ENCODE measurements at regions not wholly inside any gene's neighbourhood (a gene's known extent, or its start where the extent isn't known, plus 50 kb on each side); places are given as distances from the start of the nearest gene placed in this dataset.
"Not testable (repeated sequence)": the region's sequence is repeated elsewhere in the genome, so short reads cannot be mapped to it uniquely, and the experiment has no call there.

GRCh38 chr4:184277769-184278168 is 60.1 kb upstream of the ENPP6 start:
- Histone ChIP-seq H3K9me3 (ENCODE audit: control insufficient read depth in 2 of 2, insufficient read depth in 1 of 2, low read length in 1 of 2) (peaks cover 0 to 11% of the 10 kb centered on the region in 2 donors), H3K4me1 (ENCODE audit: control insufficient read depth in 2 of 2, insufficient read depth in 2 of 2, low read length in 2 of 2) (peaks cover 0 to 30% of the 10 kb centered on the region in 2 donors)
- not testable (repeated sequence) for H3K27ac ChIP-seq (ENCODE audit: low read depth in 1 of 2, low read length in 1 of 2); DNase-seq (ENCODE audit: low read depth in 6 of 9, low spot score in 9 of 9); H3K36me3 ChIP-seq (ENCODE audit: control insufficient read depth in 2 of 2, insufficient read depth in 2 of 2, low read length in 1 of 2); H3K4me3 ChIP-seq (ENCODE audit: low read length in 2 of 2); H3K27me3 ChIP-seq (ENCODE audit: control insufficient read depth in 2 of 2, insufficient read depth in 1 of 2, low read length in 1 of 2)

GRCh38 chr4:184277010-184277409 is 59.3 kb upstream of the ENPP6 start:
- H3K27me3 ChIP-seq (ENCODE audit: control insufficient read depth in 2 of 2, insufficient read depth in 1 of 2, low read length in 1 of 2); H3K4me3 ChIP-seq (ENCODE audit: low read length in 2 of 2); H3K27ac ChIP-seq (ENCODE audit: low read depth in 1 of 2, low read length in 1 of 2); DNase-seq (ENCODE audit: low read depth in 6 of 9, low spot score in 9 of 9); H3K36me3 ChIP-seq (ENCODE audit: control insufficient read depth in 2 of 2, insufficient read depth in 2 of 2, low read length in 1 of 2): not testable (repeated sequence)
- Histone ChIP-seq H3K9me3 (ENCODE audit: control insufficient read depth in 2 of 2, insufficient read depth in 1 of 2, low read length in 1 of 2) (peaks cover 0 to 11% of the 10 kb centered on the region in 2 donors), H3K4me1 (ENCODE audit: control insufficient read depth in 2 of 2, insufficient read depth in 2 of 2, low read length in 2 of 2) (peaks cover 0 to 24% of the 10 kb centered on the region in 2 donors)
- 96% methylated on average over 3 of the region's 3 CpGs for WGBS

GRCh38 chr4:184276346-184276745 is 58.7 kb upstream of the ENPP6 start:
- H3K27ac ChIP-seq (ENCODE audit: low read depth in 1 of 2, low read length in 1 of 2): peak overlapping the region in 1 of 2 donors; percentile 4
- 73% methylated on average over 4 of the region's 4 CpGs for WGBS
- H3K36me3 ChIP-seq (ENCODE audit: control insufficient read depth in 2 of 2, insufficient read depth in 2 of 2, low read length in 1 of 2); H3K27me3 ChIP-seq (ENCODE audit: control insufficient read depth in 2 of 2, insufficient read depth in 1 of 2, low read length in 1 of 2); DNase-seq (ENCODE audit: low read depth in 6 of 9, low spot score in 9 of 9); H3K4me3 ChIP-seq (ENCODE audit: low read length in 2 of 2): not testable (repeated sequence)
- peaks cover 0 to 19% of the 10 kb centered on the region in 2 donors for H3K4me1 ChIP-seq (ENCODE audit: control insufficient read depth in 2 of 2, insufficient read depth in 2 of 2, low read length in 2 of 2)
- peaks cover 0 to 11% of the 10 kb centered on the region in 2 donors for H3K9me3 ChIP-seq (ENCODE audit: control insufficient read depth in 2 of 2, insufficient read depth in 1 of 2, low read length in 1 of 2)

- no peak for DNase-seq (ENCODE audit: low read depth in 6 of 9, low spot score in 9 of 9)
- WGBS: 97% methylated on average over 2 of the region's 2 CpGs
- no peaks in the 10 kb centered on the region for H3K27me3 ChIP-seq (ENCODE audit: control insufficient read depth in 2 of 2, insufficient read depth in 1 of 2, low read length in 1 of 2)
Observed at GRCh38 chr4:184275766-184276165, 58.1 kb upstream of the ENPP6 start.

GRCh38 chr4:184274286-184274951 is 56.7 kb upstream of the ENPP6 start:
- Histone ChIP-seq H3K9me3 (ENCODE audit: control insufficient read depth in 2 of 2, insufficient read depth in 1 of 2, low read length in 1 of 2) (peaks cover 0 to 11% of the 10 kb centered on the region in 2 donors), H3K27ac (ENCODE audit: low read depth in 1 of 2, low read length in 1 of 2) (peak overlapping the region in 1 of 2 donors; percentile 7), H3K36me3 (ENCODE audit: control insufficient read depth in 2 of 2, insufficient read depth in 2 of 2, low read length in 1 of 2) (no peaks in the 10 kb centered on the region), H3K4me1 (ENCODE audit: control insufficient read depth in 2 of 2, insufficient read depth in 2 of 2, low read length in 2 of 2) (peaks cover 0 to 9% of the 10 kb centered on the region in 2 donors), H3K27me3 (ENCODE audit: control insufficient read depth in 2 of 2, insufficient read depth in 1 of 2, low read length in 1 of 2) (no peaks in the 10 kb centered on the region), H3K4me3 (ENCODE audit: low read length in 2 of 2) (no peak overlapping the region)
- no peak for DNase-seq (ENCODE audit: low read depth in 6 of 9, low spot score in 9 of 9)
- WGBS: 97% methylated on average over 6 of the region's 6 CpGs

More at GRCh38 chr4:184275766-184276165, 58.1 kb upstream of the ENPP6 start:
- Histone ChIP-seq H3K9me3 (ENCODE audit: control insufficient read depth in 2 of 2, insufficient read depth in 1 of 2, low read length in 1 of 2) (peaks cover 0 to 11% of the 10 kb centered on the region in 2 donors), H3K27ac (ENCODE audit: low read depth in 1 of 2, low read length in 1 of 2) (peak overlapping the region; percentile 27 to 56), H3K36me3 (ENCODE audit: control insufficient read depth in 2 of 2, insufficient read depth in 2 of 2, low read length in 1 of 2) (no peaks in the 10 kb centered on the region), H3K4me1 (ENCODE audit: control insufficient read depth in 2 of 2, insufficient read depth in 2 of 2, low read length in 2 of 2) (peaks cover 0 to 15% of the 10 kb centered on the region in 2 donors), H3K4me3 (ENCODE audit: low read length in 2 of 2) (peak overlapping the region in 1 of 2 donors; percentile 4)

GRCh38 chr4:184273166-184274147 is 55.8 kb upstream of the ENPP6 start:
- Histone ChIP-seq H3K27ac (ENCODE audit: low read depth in 1 of 2, low read length in 1 of 2) (no peak overlapping the region), H3K27me3 (ENCODE audit: control insufficient read depth in 2 of 2, insufficient read depth in 1 of 2, low read length in 1 of 2) (no peaks in the 10 kb centered on the region), H3K4me1 (ENCODE audit: control insufficient read depth in 2 of 2, insufficient read depth in 2 of 2, low read length in 2 of 2) (peaks cover 0 to 8% of the 10 kb centered on the region in 2 donors), H3K9me3 (ENCODE audit: control insufficient read depth in 2 of 2, insufficient read depth in 1 of 2, low read length in 1 of 2) (peaks cover 0 to 11% of the 10 kb centered on the region in 2 donors), H3K4me3 (ENCODE audit: low read length in 2 of 2) (no peak overlapping the region), H3K36me3 (ENCODE audit: control insufficient read depth in 2 of 2, insufficient read depth in 2 of 2, low read length in 1 of 2) (no peaks in the 10 kb centered on the region)
- no peak for DNase-seq (ENCODE audit: low read depth in 6 of 9, low spot score in 9 of 9)
- 96% methylated on average over 17 of the region's 17 CpGs for WGBS

GRCh38 chr4:184270808-184271413 is 53.2 kb upstream of the ENPP6 start:
- H3K27me3 ChIP-seq (ENCODE audit: control insufficient read depth in 2 of 2, insufficient read depth in 1 of 2, low read length in 1 of 2): no peaks in the 10 kb centered on the region
- H3K4me3 ChIP-seq (ENCODE audit: low read length in 2 of 2): no peak overlapping the region
- no peaks in the 10 kb centered on the region for H3K36me3 ChIP-seq (ENCODE audit: control insufficient read depth in 2 of 2, insufficient read depth in 2 of 2, low read length in 1 of 2)
- peaks cover 4 to 20% of the 10 kb centered on the region in 2 donors for H3K4me1 ChIP-seq (ENCODE audit: control insufficient read depth in 2 of 2, insufficient read depth in 2 of 2, low read length in 2 of 2)
- H3K9me3 ChIP-seq (ENCODE audit: control insufficient read depth in 2 of 2, insufficient read depth in 1 of 2, low read length in 1 of 2): peaks cover 0 to 9% of the 10 kb centered on the region in 2 donors
- DNase-seq (ENCODE audit: low read depth in 6 of 9, low spot score in 9 of 9): no peak
- over 99% methylated on average over 5 of the region's 5 CpGs for WGBS
- H3K27ac ChIP-seq (ENCODE audit: low read depth in 1 of 2, low read length in 1 of 2): no peak overlapping the region

GRCh38 chr4:184269879-184270430 is 52.3 kb upstream of the ENPP6 start:
- no peak overlapping the region for H3K27ac ChIP-seq (ENCODE audit: low read depth in 1 of 2, low read length in 1 of 2)
- H3K9me3 ChIP-seq (ENCODE audit: control insufficient read depth in 2 of 2, insufficient read depth in 1 of 2, low read length in 1 of 2): peaks cover 0 to 6% of the 10 kb centered on the region in 2 donors
- no peak overlapping the region for H3K4me3 ChIP-seq (ENCODE audit: low read length in 2 of 2)
- no peaks in the 10 kb centered on the region for H3K36me3 ChIP-seq (ENCODE audit: control insufficient read depth in 2 of 2, insufficient read depth in 2 of 2, low read length in 1 of 2)
- DNase-seq (ENCODE audit: low read depth in 6 of 9, low spot score in 9 of 9): no peak
- H3K27me3 ChIP-seq (ENCODE audit: control insufficient read depth in 2 of 2, insufficient read depth in 1 of 2, low read length in 1 of 2): no peaks in the 10 kb centered on the region
- WGBS: 76% methylated on average over 5 of the region's 5 CpGs
- peaks cover 4 to 18% of the 10 kb centered on the region in 2 donors for H3K4me1 ChIP-seq (ENCODE audit: control insufficient read depth in 2 of 2, insufficient read depth in 2 of 2, low read length in 2 of 2)

Measured in thymus (tissue), 11 donors.